ENCODE measurements at regions not wholly inside any gene's neighbourhood (a gene's known extent, or its start where the extent isn't known, plus 50 kb on each side); places are given as distances from the start of the nearest gene placed in this dataset.

- TF ChIP-seq CTCF (IDR thresholded peaks at IDR 0.05; ENCODE audit: control extremely low read depth in 1 of 3, insufficient read depth in 1 of 3, low read depth in 1 of 3, low read length in 3 of 3) = no peak
- no peak for TF ChIP-seq EGR1 (IDR thresholded peaks at IDR 0.05; ENCODE audit: borderline replicate concordance, low read depth, low read length)
- TF ChIP-seq EP300 (IDR thresholded peaks at IDR 0.05; ENCODE audit: borderline replicate concordance in 1 of 2, low read depth in 2 of 2, low read length in 2 of 2) = no peak
- TF ChIP-seq POLR2A (IDR thresholded peaks at IDR 0.05; ENCODE audit: control extremely low read depth in 1 of 2, low read depth in 2 of 2, low read length in 2 of 2) = no peak
- TF ChIP-seq CBX8 (IDR thresholded peaks at IDR 0.05; ENCODE audit: borderline replicate concordance, low read depth, low read length) = no peak
- no peak for TF ChIP-seq YY1 (IDR thresholded peaks at IDR 0.05; ENCODE audit: low read depth, low read length)
- TF ChIP-seq SIN3A (conservative IDR thresholded peaks at IDR 0.05 in 1 of 2, IDR thresholded peaks at IDR 0.05 in 1 of 2; ENCODE audit: low read depth in 1 of 2, low read length in 2 of 2) = no peak
- TF ChIP-seq BRCA1 (IDR thresholded peaks at IDR 0.05; ENCODE audit: low read depth, low read length) = no peak
- no peak for TF ChIP-seq EZH2 (IDR thresholded peaks at IDR 0.05; ENCODE audit: low read depth, low read length, severe bottlenecking)
- TF ChIP-seq NRF1 (IDR thresholded peaks at IDR 0.05; ENCODE audit: low read depth, low read length) = no peak
- TF ChIP-seq CHD2 (IDR thresholded peaks at IDR 0.05; ENCODE audit: low read length) = no peak
Measured at GRCh38 chr1:99397863-99398262, 133.6 kb downstream of the PLPPR4 start.
